OCI-LY7 (cell line): ENCODE measurements at regions not wholly inside any gene's neighbourhood (a gene's known extent, or its start where the extent isn't known, plus 50 kb on each side); places are given as distances from the start of the nearest gene placed in this dataset.

Experiments used
- BruUV-seq: library from RNA; stranded (reverse); fragments of 400-500 nt; replicated peaks from 2 replicates; lab custom pipeline; 2021; lab: Mats Ljungman, UMichigan
- CTCF ChIA-PET: fragments of 300-600 bp; sonication (Branson Sonifier 250); formaldehyde crosslinking; loops from one replicate; lab custom pipeline; 2022; ENCODE audit warnings: antibody characterized with exemption; ENCODE audit not compliant: unreplicated experiment; lab: Charles Lee
- POLR2A ChIA-PET: fragments of 300-600 bp; sonication (Branson Sonifier 250); formaldehyde crosslinking; loops from one replicate; lab custom pipeline; 2022; ENCODE audit warnings: antibody characterized with exemption; lab: Charles Lee
- DNase-seq: peaks from one replicate; pipeline ENCODE4 v3.0.0-alpha.2; 2015; ENCODE audit warnings: low spot score
- H2AFZ ChIP-seq: fragments of 200-600 bp; sonication (generic), shearing (Covaris generic); 2 replicates; pipeline ENCODE4 v1.6.1; 2014; ENCODE audit warnings: mild to moderate bottlenecking, antibody characterized with exemption, low read length, moderate library complexity
- H3K27ac ChIP-seq: fragments of 200-600 bp; sonication (generic); 2 replicates; pipeline ENCODE4 v1.5.1; 2014; ENCODE audit warnings: mixed run types, low read depth, mild to moderate bottlenecking, moderate library complexity, low read length, inconsistent platforms; ENCODE audit not compliant: poor library complexity, severe bottlenecking
- H3K36me3 ChIP-seq: fragments of 200-600 bp; sonication (generic); 2 replicates; pipeline ENCODE4 v1.6.1; 2014; ENCODE audit warnings: mild to moderate bottlenecking, antibody characterized with exemption, low read length, moderate library complexity, mixed read lengths; ENCODE audit not compliant: insufficient read depth
- H3K4me1 ChIP-seq: fragments of 200-600 bp; sonication (generic); 2 replicates; pipeline ENCODE4 v1.5.1; 2014; ENCODE audit warnings: mild to moderate bottlenecking, low read length; ENCODE audit not compliant: insufficient read depth, poor library complexity, severe bottlenecking
- H3K4me2 ChIP-seq: fragments of 200-600 bp; sonication (generic); 2 replicates; pipeline ENCODE4 v1.6.1; 2014; ENCODE audit warnings: mild to moderate bottlenecking, low read length
- H3K4me3 ChIP-seq: fragments of 200-600 bp; sonication (generic); 2 replicates; pipeline ENCODE4 v1.5.1; 2014; ENCODE audit warnings: mild to moderate bottlenecking, low read depth, low read length; ENCODE audit not compliant: poor library complexity, severe bottlenecking
- H3K79me2 ChIP-seq: fragments of 200-600 bp; sonication (generic); 2 replicates; pipeline ENCODE4 v1.6.1; 2016; ENCODE audit warnings: low read depth, mild to moderate bottlenecking, low read length, moderate library complexity, mixed read lengths; ENCODE audit not compliant: insufficient read depth
- H3K9me2 ChIP-seq: fragments of 200-600 bp; sonication (generic); 2 replicates; pipeline ENCODE4 v1.6.1; 2016; ENCODE audit warnings: mild to moderate bottlenecking, low read length, mixed read lengths; ENCODE audit not compliant: insufficient read depth
- H3K9me3 ChIP-seq: fragments of 200-600 bp; sonication (generic); 2 replicates; pipeline ENCODE4 v1.6.1; 2014; ENCODE audit warnings: mild to moderate bottlenecking, mixed run types, low read length, mixed read lengths
- H4K20me1 ChIP-seq: fragments of 200-600 bp; sonication (generic); 2 replicates; pipeline ENCODE4 v1.6.1; 2014; ENCODE audit warnings: mild to moderate bottlenecking, antibody characterized with exemption, low read length, moderate library complexity, mixed read lengths; ENCODE audit not compliant: insufficient read depth
- EZH2phosphoT487 ChIP-seq: fragments of 200-600 bp; sonication (generic); IDR thresholded peaks from 2 replicates; pipeline ENCODE4 v1.6.1; 2018; ENCODE audit warnings: low read depth, borderline replicate concordance, mild to moderate bottlenecking, mixed run types, antibody characterized with exemption, low read length, moderate library complexity, mixed read lengths
- intact Hi-C: fragments of 100-400 bp; cut with micrococcal nuclease; formaldehyde crosslinking; loops from one replicate; pipeline ENCODE4 v1.10.0; 2022; ENCODE audit not compliant: unreplicated experiment
- TF ChIP-seq, protein P1 (sequence below): fragments of 200-600 bp; sonication (generic); conservative IDR thresholded peaks from 2 replicates; pipeline ENCODE4 v1.5.1; 2014; ENCODE audit warnings: mild to moderate bottlenecking, antibody characterized with exemption, low read length, moderate library complexity, mixed read lengths

DNA sequence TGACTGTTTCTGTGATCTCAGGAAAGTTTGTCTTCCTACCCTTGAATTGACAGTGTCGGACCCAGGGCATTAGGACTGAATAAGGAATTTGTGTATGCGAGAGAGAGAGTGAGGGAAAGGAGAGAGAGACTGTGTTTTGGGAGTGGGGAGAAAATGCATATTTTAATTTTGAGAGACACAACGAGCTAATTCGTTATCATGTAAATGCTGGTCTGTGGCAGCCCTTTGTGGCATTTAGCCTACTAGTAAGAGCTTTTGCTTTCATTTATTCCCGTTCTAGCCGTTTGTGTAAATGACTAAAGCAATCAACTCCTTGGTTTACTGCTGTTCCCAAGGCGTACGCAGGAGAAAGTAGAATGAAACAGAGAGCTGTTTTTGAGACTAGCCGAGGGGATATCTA, 79.8 kb upstream of the MAMDC2 start:
- Histone ChIP-seq H4K20me1 (no peaks in the 10 kb centered on the region), H3K4me2 (no peak overlapping the region), H3K4me1 (no peaks in the 10 kb centered on the region), H3K27ac (no peak overlapping the region), H3K36me3 (no peaks in the 10 kb centered on the region), H3K9me2 (no peaks in the 10 kb centered on the region), H3K4me3 (no peak overlapping the region), H3K9me3 (no peaks in the 10 kb centered on the region), H2AFZ (no peak overlapping the region), H3K79me2 (no peaks in the 10 kb centered on the region)
- TF ChIP-seq EZH2phosphoT487, result no peak
- TF ChIP-seq, protein P1, sequence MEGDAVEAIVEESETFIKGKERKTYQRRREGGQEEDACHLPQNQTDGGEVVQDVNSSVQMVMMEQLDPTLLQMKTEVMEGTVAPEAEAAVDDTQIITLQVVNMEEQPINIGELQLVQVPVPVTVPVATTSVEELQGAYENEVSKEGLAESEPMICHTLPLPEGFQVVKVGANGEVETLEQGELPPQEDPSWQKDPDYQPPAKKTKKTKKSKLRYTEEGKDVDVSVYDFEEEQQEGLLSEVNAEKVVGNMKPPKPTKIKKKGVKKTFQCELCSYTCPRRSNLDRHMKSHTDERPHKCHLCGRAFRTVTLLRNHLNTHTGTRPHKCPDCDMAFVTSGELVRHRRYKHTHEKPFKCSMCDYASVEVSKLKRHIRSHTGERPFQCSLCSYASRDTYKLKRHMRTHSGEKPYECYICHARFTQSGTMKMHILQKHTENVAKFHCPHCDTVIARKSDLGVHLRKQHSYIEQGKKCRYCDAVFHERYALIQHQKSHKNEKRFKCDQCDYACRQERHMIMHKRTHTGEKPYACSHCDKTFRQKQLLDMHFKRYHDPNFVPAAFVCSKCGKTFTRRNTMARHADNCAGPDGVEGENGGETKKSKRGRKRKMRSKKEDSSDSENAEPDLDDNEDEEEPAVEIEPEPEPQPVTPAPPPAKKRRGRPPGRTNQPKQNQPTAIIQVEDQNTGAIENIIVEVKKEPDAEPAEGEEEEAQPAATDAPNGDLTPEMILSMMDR, result no peak
- intact Hi-C loops, result no loop called here
- no peak for DNase-seq
- ChIA-PET POLR2A (no interaction called here), CTCF (no interaction called here)
- no TSS peak for BruUV-seq

DNA sequence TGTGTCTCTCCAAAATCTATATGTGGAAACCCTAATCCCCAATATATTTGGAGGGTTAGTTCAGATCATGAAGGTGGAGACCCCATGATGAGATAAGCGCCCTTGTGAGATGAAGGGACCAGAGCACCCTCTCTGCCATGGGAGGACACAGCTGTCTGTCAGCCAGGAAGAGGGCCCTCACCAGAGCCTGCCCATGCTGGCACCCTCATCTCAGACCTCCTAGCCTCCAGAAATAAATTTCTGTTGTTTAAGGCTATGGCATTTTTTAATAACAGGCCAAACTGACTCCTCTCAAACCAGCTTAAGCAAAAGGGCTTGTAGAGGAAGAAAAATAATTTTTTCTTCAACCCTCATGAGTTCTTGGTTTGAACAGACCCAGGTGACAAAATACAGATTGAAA, 79.2 kb upstream of the MAMDC2 start:
- Histone ChIP-seq H3K9me3 (no peaks in the 10 kb centered on the region), H3K4me2 (no peak overlapping the region), H2AFZ (no peak overlapping the region), H3K27ac (no peak overlapping the region), H3K4me3 (no peak overlapping the region), H3K36me3 (no peaks in the 10 kb centered on the region), H3K79me2 (no peaks in the 10 kb centered on the region), H3K9me2 (no peaks in the 10 kb centered on the region), H3K4me1 (no peaks in the 10 kb centered on the region), H4K20me1 (no peaks in the 10 kb centered on the region)
- DNase-seq, result no peak
- intact Hi-C loops, result no loop called here
- ChIA-PET POLR2A (interaction anchor here (0.5 to 1.0 kb wide), 2 partner anchors 124 to 385 kb away, joined by 3 to 4 read pairs; no protein-coding TSS in a partner anchor), CTCF (no interaction called here)
- BruUV-seq, result no TSS peak
- TF ChIP-seq, protein P1, result no peak

DNA sequence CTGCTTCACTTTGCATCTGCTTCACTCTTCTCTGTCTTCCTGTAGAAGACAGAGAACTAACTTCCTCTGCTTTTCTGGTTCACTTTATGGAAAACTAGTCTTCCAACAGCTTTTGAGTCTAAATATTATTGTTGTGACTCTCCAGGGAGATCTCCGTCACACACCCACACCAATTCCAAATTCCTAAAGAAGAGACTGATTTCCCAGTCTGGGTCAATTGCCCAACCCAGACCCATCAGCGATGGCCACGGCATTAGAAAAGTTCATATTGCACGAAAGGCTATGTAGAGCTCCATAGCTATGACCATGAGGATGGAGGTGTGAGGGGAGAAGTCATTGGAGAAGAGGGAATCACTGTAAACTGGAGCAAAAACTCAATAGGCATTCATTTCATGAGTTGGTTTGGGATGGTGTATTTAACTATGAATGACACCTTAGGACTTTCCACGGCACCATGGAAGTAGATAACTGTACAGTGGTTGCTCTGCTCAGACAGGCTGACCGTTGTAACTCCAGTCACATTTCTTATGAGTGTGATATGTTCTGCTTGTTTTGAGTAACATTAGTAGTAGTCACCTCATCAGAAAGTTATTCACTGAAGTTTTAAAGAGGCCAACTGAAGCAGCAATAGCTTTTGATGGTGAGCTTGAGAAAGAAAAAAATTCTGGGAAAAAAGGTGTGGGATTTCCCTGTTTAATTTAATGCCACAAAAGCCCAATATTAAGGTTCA, 78.1 kb upstream of the MAMDC2 start:
- Histone ChIP-seq H3K27ac (no peak overlapping the region), H4K20me1 (no peaks in the 10 kb centered on the region), H3K9me2 (no peaks in the 10 kb centered on the region), H3K4me1 (no peaks in the 10 kb centered on the region), H3K9me3 (no peaks in the 10 kb centered on the region), H3K4me3 (no peak overlapping the region), H3K36me3 (no peaks in the 10 kb centered on the region), H3K4me2 (no peak overlapping the region), H3K79me2 (no peaks in the 10 kb centered on the region), H2AFZ (no peak overlapping the region)
- intact Hi-C loops, result no loop called here
- no TSS peak for BruUV-seq
- DNase-seq, result no peak
- ChIA-PET CTCF (no interaction called here), POLR2A (interaction anchor here (1.0 kb wide), 2 partner anchors 125 to 156 kb away, joined by 3 to 4 read pairs; no protein-coding TSS in a partner anchor)
- no peak for TF ChIP-seq EZH2phosphoT487
- TF ChIP-seq, protein P1, result no peak
